HL-60/S4 treated with phorbol 12-myristate 13-acetate at 8.2 ng/mL for 4 days and 3 days (cell line): ENCODE measurements at regions not wholly inside any gene's neighbourhood (a gene's known extent, or its start where the extent isn't known, plus 50 kb on each side); places are given as distances from the start of the nearest gene placed in this dataset.

Source experiments
- in situ Hi-C: fragments of 300-500 bp; cut with MboI; formaldehyde crosslinking; loops from 2 replicates; pipeline ENCODE4 v1.15.0; 2022; ENCODE audit warnings: low sequenced_read_pairs

DNA sequence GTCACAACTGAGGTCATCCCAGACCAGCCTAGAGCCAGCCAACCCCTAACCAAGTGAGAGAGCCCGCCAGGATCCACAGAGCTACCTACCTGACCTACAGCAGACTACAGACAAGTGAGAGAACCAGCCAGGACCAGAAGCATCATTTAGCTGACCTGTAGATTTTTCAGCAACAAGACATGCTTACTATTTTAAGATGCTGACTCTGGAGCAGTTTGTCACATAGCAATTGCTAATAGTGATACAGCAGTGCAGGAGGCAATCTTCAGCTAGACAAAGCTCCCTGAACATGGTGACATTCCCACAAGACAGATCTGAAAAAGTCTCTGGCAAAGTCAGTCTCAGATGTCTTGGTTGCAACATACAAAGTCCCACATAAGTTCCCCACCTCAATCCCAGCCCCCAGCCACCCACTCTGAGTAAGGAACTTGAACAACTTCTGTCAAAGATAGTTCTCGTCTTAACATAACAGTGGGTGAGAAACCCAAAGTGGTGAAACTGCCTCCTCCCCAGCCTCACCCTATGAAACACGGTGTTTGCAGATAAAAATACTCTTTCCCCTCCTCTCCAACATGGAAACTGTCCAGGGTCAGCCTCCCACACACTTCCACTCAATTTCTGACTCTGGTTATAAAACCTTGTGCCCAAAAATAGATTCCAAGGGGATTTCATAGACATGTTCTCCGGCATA lies 120.3 kb upstream of the SLC6A11 start:
- in situ Hi-C loops: no loop called here

DNA sequence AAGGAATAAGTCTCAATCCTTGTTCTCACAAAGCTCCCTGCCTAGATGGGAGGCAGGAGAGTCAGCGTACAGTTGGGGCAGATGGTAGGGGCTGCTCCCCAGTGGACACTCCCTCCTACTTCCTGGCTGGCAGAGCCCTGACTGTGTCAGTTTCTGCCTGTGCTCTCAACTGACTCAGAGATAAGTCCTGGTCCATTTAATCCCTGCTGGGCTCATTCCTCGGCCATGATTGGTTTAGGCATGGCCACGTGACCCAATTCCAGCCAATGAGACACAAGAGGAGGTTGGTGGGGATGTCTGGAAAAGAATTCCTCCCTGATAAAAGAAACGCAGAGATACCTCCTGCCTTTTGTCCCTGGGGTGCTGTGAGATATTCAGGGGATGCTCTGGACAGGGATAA lies 118.1 kb upstream of the SLC6A11 start:
- in situ Hi-C loops: no loop called here

DNA sequence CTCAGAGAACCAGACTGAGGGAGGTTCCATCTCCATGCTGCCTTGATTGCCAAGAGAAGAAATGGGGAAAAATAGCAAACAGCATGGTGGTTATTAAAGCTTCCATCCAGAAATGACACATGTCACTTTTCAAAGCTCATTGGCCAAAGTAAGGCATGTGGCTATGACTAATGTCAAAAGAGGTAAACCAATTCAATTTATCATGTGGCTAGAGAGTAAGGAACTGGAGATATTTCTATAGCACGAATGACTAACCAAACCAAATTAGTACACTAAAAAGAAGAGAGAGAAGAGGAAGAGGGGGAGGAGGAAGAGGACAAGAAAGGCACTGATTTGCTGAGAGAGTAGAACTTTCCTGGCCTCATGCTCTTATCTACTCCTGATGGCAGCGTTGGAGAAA lies 115.2 kb upstream of the SLC6A11 start:
- in situ Hi-C loops: loop anchor here (25.0 kb wide), 1 partner anchor 364 kb away; no protein-coding TSS in a partner anchor

DNA sequence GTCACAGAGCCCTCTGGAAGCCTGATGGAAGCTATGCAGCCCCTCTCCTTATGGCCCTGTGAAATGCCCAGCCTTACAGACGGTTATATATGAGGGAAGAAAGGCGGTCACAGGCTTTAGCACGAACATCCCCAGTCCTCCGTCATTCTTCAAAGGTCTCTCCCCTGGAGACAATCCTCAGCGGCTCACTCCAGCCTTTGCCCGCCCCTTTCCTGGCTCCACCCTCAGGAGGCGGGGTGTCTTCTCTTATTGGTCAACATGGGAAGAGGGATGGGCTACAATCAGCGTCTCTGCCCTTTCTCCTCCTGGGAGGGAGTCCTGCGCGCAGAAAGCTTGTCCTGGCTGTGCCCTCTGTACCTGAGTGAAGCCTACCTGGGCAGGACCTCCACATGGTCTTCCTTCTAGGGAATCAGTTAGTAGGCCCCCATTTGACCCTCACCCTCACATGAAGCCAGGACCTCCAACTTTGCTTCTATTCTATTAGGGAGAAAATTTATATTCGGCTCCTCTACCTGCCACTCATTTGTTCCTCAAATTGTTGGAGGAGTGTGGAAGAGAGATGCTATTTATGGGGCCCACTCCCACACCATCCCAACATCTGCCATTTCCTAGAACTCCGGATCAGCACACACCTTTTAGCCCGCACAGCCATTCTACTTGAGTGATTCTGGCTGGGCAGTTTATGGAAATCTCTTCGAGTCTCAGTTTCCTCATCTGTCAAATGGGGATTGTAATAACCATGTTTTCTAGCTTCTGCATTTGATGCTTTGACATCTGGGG lies 112.9 kb upstream of the SLC6A11 start:
- in situ Hi-C loops: loop anchor here (25.0 kb wide), 1 partner anchor 366 kb away; no protein-coding TSS in a partner anchor

DNA sequence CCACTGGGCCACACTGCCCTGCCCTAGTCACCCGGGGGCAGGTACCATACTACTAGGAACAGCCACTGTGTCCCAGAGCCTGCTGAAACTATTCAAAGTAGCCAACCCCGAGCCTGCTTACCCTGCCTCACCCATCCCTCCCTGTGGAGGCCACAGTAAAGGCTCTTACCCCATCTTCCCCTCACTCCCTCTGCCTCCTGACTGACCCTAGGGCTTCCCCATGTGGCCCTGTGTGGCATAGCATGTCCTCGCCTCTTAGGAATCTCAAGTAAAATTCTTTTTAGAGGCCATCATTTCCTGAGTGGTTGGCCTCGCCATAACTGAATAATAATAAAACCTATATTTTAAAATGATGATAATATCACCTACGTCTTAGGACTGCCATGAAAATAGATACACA lies 112.2 kb upstream of the SLC6A11 start:
- in situ Hi-C loops: loop anchor here (25.0 kb wide), 1 partner anchor 367 kb away; no protein-coding TSS in a partner anchor

DNA sequence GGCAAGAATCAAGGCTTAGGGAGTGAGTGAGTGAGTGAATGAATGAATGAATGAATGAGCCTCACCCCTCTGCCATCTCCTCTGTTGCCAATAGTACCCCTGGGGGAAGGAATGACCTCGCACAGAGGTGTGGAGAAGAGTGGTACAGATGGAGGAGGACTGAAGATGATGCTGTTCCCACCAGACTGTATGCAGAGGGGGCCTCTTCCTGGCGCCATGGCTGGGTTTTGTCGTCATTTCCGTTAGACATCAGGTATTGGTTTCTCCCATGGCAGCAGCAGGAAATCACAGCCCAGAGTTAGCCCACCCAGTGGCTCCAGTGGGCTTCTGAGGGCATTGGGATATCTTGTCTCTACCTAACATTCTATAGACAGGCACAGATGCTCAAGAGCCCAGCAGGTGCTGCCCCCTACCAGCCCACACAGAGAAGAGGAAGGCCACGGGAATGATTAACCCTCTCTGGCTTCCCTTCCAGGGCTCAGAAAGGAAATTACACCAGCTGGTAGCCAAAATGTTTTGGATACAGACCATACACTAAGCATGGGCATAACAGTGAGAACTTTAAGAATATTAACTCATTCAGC lies 109.8 kb upstream of the SLC6A11 start:
- in situ Hi-C loops: loop anchor here (25.0 kb wide), 1 partner anchor 369 kb away; no protein-coding TSS in a partner anchor

DNA sequence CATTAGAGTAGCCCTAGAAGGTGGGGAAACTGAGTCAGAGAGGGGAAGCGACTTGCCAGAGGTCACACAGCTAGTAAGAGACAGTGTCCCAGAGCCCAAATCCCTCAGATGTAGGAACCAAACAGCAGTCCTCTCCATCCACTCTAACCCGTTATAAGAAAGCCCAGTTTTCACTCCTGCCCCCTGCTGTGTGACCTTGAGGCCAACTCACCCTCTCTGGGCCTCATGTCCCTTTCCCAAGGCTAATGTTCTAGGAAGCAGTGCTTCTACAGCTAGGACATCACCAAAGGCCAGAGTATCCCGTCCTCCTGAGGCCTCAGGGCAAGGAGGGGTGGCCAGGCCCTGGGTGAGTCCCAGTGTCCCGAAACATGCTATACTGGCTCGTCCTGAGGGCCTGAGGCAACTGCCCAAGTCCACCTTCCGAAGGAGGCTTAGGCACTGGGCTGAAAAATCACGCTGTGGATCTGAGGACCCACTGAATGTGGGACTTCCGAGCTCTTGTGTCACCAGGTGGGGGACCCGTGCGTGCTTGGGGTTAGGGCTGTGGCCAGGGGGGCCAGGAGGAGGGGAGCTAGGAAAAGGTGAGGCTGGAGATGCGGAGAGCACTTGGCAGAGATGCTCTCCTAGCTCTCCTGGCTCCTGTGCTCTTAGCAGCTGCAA lies 109.2 kb upstream of the SLC6A11 start:
- in situ Hi-C loops: loop anchor here (25.0 kb wide), 1 partner anchor 370 kb away; no protein-coding TSS in a partner anchor

DNA sequence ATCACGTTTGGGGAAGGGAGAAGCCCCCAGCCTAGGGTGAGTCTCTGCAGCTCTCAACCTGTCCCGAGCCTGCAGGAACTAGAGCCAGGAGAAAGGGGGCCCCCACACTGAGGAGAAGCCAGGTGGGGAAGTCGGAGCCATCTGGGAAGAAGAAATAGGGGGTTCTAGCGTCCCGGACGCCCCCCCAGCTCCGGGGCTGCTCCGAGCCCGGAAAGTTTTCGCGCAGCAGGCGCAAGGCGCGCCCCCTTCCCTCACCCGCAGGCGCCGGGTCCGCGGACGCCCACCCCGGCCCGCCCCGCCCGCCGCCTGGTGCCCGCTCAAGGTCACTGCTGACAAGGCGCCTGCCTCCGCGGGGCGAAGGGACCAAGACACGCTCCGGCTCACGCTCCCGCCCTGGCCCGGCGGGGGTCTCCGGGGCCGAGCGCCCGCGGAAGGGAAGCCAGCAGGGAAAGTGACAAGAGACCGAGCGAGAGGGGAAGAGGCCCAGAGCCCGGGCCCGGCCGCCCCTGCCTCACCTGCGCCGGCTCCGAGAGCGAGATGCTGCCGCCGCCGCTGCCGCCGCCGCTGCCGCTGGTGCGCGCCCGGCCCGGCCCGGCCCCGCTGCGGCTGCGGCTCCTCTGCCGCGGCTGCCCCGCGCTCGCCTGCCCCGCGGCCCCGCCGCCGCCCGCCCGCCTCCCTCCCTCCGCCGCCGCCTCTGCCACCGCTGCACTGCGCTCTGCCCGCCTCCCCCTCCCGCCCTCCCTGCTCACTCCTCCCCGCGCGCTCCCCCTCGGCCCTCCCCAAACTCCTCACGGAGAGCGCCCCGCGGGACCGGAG lies 108.4 kb upstream of the SLC6A11 start:
- in situ Hi-C loops: loop anchor here (25.0 kb wide), 1 partner anchor 370 kb away; no protein-coding TSS in a partner anchor

DNA sequence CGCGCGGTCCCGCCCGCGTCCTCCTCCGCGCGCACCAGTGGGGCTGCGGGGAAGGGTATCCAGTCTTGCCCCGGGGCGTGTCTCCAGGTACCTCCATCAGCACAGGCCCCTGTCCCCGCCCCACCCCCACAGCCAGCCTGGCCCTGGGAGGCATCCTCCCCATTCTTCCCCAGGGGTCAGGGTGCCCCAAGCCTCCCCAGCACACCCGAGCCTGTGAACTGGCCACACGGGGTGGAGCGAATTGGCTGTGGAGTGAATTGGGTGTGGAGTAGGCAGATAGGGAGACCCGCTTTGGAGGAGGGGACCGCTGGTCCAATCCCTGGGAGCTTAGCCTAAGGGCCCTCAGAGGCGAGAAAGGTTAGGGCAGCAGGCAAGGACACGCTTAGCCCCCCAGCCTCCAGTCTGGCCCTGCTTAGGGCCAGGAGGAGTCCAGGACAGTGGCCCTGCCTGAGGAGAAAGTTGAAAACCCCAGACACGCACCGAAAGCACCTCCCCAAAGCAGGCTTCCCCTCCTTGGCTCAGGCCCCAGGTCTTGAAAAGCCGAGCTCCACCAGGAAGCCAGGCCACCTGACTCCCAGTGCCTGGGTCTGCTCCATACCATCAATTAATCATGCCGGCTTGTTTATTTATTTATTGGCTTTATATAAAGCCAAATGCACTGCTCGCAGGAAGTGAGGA lies 107.7 kb upstream of the SLC6A11 start:
- in situ Hi-C loops: loop anchor here (25.0 kb wide), 1 partner anchor 371 kb away; no protein-coding TSS in a partner anchor

DNA sequence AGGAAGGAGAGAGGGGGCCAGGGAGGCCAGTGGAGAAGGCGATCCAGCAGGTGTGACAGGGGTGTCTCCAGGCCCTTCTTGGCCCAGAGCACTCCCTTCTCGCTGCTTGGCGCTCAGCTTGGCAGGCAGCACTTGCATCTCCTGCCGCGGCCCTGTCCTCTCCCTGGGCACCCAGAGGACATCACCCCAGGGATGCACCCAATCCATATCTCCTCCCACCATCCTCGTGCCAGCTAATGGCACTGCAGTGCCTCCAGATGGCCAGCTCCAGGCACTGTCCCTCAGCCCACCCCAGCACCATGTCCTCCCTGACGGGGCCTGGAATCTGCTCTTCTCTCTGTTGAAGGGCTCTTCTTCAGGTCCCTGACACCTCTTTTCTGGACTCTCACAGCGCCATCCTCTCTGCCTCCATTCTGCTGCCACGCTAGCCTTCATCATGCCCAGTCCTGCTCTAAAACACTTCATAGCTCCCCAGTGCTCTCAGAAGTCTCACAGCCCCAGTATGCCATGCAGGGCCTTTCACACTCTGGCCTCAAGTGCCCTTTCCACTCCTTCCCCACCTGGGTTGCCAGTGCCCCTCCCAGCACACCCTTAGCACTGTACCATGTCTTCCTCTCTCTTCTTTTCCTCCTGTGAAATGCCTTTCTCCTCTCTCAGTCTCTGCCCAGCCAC lies 106.8 kb upstream of the SLC6A11 start:
- in situ Hi-C loops: loop anchor here (25.0 kb wide), 1 partner anchor 372 kb away; no protein-coding TSS in a partner anchor

DNA sequence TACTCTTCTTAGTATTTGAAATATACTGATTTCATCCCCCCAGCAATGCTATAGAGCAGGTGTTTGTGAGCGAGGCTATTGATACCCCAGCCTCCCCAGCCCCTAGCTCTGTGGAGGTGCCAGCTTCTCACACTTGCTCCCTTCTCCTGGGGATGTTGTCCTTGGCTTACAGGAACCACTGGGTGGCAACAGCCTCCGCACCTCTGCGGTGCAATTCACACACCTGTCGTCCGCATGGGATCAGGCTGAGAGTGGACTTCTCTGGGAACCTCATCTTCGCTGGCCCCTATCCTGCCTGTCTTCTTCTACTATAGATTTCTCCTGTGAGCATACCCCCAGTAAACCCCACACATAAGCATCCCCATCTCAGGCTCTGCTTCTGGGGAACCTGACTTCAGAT lies 103.9 kb upstream of the SLC6A11 start:
- in situ Hi-C loops: loop anchor here (25.0 kb wide), 1 partner anchor 375 kb away; no protein-coding TSS in a partner anchor

DNA sequence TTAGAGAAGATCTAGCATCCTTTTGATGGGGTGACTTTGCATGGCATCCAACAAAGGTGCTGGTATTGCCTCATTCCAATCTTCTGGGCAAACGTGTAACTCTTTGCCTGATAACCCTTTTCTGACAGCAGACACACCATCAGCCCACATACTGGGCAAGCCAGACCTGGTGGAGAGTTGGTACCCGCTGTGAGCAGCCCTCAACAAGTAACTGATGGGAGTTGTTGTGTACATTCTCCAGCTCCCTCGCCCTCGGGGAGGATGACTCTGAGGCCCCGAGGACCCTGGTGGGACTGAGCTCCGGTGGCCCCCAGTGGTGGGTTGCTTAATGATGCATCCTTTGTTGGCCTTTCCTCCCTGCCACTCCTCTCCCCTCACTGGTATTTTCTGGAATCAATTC lies 102.4 kb upstream of the SLC6A11 start:
- in situ Hi-C loops: loop anchor here (25.0 kb wide), 1 partner anchor 376 kb away; no protein-coding TSS in a partner anchor

DNA sequence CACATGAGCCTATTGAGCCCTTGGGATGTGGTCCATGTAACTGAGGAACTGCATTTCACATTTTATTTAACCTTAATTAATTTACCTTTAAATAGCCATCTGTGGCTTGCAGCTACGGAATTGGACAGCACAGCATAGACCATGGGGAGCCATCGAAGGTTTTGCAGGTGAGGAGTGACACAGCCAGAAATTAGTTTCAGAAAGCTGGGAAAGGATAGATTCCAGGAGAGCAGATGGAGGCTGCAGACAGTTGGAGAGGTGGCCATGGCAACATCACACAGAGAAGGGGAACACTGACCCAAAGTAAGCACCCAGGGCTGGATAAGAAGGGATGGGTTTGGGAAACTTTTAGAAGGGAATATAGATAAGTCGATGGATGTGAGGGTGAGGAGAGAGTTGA lies 100.1 kb upstream of the SLC6A11 start:
- in situ Hi-C loops: loop anchor here (25.0 kb wide), 1 partner anchor 379 kb away; no protein-coding TSS in a partner anchor

DNA sequence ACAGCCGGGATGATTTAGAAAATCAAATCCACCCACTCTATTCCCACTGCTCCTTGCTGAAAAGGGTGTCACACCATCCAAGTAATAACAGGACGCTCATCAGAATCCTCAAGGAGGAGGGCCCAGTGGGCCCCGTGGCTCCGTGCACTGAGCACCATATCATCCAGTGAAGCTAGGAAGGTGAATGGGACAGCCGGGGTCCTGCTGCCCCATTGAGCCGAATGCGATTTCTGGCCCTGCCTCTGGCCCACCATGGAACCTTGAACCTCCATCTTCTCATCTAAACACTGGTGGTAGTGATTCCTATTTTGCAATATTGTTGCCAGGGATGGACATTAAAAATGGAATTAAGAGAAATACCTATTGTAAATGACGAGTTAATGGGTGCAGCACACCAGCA lies 99.1 kb upstream of the SLC6A11 start:
- in situ Hi-C loops: loop anchor here (25.0 kb wide), 1 partner anchor 380 kb away; no protein-coding TSS in a partner anchor

DNA sequence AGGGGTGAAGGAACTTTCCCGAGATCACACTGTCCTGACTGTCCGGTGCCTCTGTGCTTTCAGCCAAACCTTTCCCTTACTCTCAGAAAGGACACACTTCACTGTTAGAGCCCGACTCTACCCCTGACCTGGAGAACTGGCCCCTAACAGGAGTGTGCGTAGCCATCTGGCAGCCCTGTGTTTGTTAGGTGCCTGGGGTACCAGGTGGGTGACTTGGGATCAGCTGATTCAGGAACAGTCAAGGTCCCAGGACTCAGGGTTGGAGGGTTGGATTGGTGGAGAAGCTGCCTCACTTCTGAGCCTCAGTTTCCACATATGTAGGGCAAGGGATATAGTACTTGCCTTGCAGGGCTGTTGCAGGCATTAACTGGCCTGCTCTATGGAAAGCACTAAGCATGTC lies 98.3 kb upstream of the SLC6A11 start:
- in situ Hi-C loops: loop anchor here (25.0 kb wide), 1 partner anchor 380 kb away; no protein-coding TSS in a partner anchor

DNA sequence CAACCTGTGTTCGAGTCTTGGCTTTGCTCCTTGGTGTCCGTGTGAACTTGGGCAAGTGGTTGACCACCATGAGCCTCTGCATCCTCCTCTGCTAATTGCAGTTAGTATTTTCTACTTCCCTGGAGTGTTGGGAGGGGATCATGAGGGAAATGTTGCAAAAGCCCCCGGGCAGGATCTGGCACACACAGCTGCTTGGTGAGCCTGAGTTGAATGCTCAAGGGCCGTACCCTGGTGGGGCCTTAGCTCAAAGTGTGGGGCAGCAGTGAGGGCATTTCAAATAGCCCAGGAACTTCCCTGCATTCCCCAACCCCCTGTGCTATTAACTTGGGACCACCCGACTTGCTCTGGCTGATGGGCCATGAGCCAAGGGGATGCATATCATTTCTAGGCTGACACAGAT lies 94.9 kb upstream of the SLC6A11 start:
- in situ Hi-C loops: loop anchor here (25.0 kb wide), 1 partner anchor 384 kb away; no protein-coding TSS in a partner anchor

DNA sequence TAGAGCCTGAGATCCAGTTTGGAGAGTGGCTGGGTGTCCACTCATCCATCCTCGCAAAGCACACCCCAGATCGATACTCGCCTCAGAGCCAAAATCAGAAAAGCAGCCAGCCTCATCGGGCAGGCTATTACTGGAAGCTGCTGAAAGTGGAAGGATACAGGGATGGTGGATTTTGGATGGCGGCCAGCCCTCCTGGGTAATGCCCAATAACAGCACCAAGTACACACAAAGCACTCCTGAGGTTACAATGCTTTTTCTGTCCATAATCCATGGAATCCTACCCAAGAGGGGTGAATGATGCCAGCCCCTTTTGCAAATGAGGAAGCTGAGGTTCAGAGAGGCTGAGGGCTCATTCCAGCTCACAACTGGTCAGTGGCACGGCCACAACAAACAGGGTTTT lies 93.1 kb upstream of the SLC6A11 start:
- in situ Hi-C loops: loop anchor here (25.0 kb wide), 1 partner anchor 386 kb away; no protein-coding TSS in a partner anchor

DNA sequence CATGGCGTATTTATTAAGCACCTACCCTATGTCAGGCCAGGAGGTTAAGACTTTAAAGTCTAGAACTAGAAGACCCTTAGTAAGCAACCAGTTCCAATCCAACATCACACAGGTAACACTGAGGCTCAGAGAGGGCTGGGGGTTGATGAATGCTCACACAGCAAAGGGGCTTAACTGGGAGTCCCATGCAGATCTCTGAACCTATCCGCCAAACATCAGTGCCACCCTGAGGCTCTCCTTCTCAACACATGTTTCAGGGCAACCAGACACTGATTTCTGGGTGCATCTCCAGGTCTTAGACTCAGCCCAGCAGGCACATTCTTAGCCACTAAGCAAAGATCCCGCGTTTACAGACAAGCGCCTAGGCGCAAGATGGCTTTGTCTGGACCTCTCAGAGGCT lies 92.0 kb upstream of the SLC6A11 start:
- in situ Hi-C loops: loop anchor here (25.0 kb wide), 1 partner anchor 387 kb away; no protein-coding TSS in a partner anchor
